Ishikawa (cell line): ENCODE measurements at regions not wholly inside any gene's neighbourhood (a gene's known extent, or its start where the extent isn't known, plus 50 kb on each side); places are given as distances from the start of the nearest gene placed in this dataset.

Experiments used
- CEBPB ChIP-seq: IDR thresholded peaks from 2 replicates; pipeline ENCODE4 v1.6.1; 2012
- CREB1 ChIP-seq: IDR thresholded peaks from 2 replicates; pipeline ENCODE4 v1.6.1; 2012; ENCODE audit warnings: low read depth
- EGR1 ChIP-seq: IDR thresholded peaks from 2 replicates; pipeline ENCODE4 v1.6.1; 2012
- EP300 ChIP-seq: IDR thresholded peaks from 2 replicates; pipeline ENCODE4 v1.6.1; 2012; ENCODE audit warnings: borderline replicate concordance
- FOXM1 ChIP-seq: IDR thresholded peaks from 2 replicates; pipeline ENCODE4 v1.6.1; 2012; ENCODE audit warnings: low read depth, borderline replicate concordance
- MAX ChIP-seq: IDR thresholded peaks from 2 replicates; pipeline ENCODE4 v1.6.1; 2012
- NFIC ChIP-seq: IDR thresholded peaks from 2 replicates; pipeline ENCODE4 v1.6.1; 2012
- RAD21 ChIP-seq: IDR thresholded peaks from 2 replicates; pipeline ENCODE4 v1.6.1; 2012; ENCODE audit warnings: low read depth
- REST ChIP-seq: IDR thresholded peaks from 2 replicates; pipeline ENCODE4 v1.6.1; 2012; ENCODE audit warnings: low read depth, mild to moderate bottlenecking
- TAF1 ChIP-seq: IDR thresholded peaks from 2 replicates; pipeline ENCODE4 v1.6.1; 2012; ENCODE audit warnings: low read depth, mild to moderate bottlenecking
- TCF12 ChIP-seq: IDR thresholded peaks from 2 replicates; pipeline ENCODE4 v1.6.1; 2012; ENCODE audit warnings: low read depth
- TEAD4 ChIP-seq: IDR thresholded peaks from 2 replicates; pipeline ENCODE4 v1.6.1; 2012
- USF1 ChIP-seq: IDR thresholded peaks from 2 replicates; pipeline ENCODE4 v1.6.1; 2012
- YY1 ChIP-seq: IDR thresholded peaks from 2 replicates; pipeline ENCODE4 v1.6.1; 2012; ENCODE audit warnings: low read depth
- ZBTB7A ChIP-seq: IDR thresholded peaks from 2 replicates; pipeline ENCODE4 v1.6.1; 2012; ENCODE audit warnings: low read depth

GRCh38 chr6:115832186-115832585, 228.5 kb downstream of the FRK start:
- no peak for TF ChIP-seq REST
- no peak for TF ChIP-seq USF1
- no peak for TF ChIP-seq EGR1
- TF ChIP-seq TAF1 = no peak
- TF ChIP-seq MAX = no peak
- TF ChIP-seq NFIC = no peak
- TF ChIP-seq TEAD4 = no peak
- no peak for TF ChIP-seq YY1
- no peak for TF ChIP-seq TCF12
- no peak for TF ChIP-seq EP300
- no peak for TF ChIP-seq FOXM1
- TF ChIP-seq CREB1 = no peak
- TF ChIP-seq RAD21 = no peak
- TF ChIP-seq ZBTB7A = no peak
- no peak for TF ChIP-seq CEBPB

- no peak for TF ChIP-seq CREB1
- TF ChIP-seq REST = no peak
- no peak for TF ChIP-seq YY1
- no peak for TF ChIP-seq TCF12
- TF ChIP-seq CEBPB = no peak
- no peak for TF ChIP-seq EP300
- no peak for TF ChIP-seq RAD21
- no peak for TF ChIP-seq MAX
- no peak for TF ChIP-seq FOXM1
- TF ChIP-seq EGR1 = no peak
- TF ChIP-seq USF1 = no peak
- TF ChIP-seq TEAD4 = no peak
- no peak for TF ChIP-seq ZBTB7A
- no peak for TF ChIP-seq TAF1
- TF ChIP-seq NFIC = no peak
These were observed 229.8 kb downstream of the FRK start for GRCh38 chr6:115830895-115831294.

GRCh38 chr6:115821798-115822197, 238.9 kb downstream of the FRK start:
- TF ChIP-seq YY1 = no peak
- no peak for TF ChIP-seq ZBTB7A
- TF ChIP-seq REST = no peak
- TF ChIP-seq RAD21 = no peak
- no peak for TF ChIP-seq EP300
- TF ChIP-seq MAX = no peak
- TF ChIP-seq TAF1 = no peak
- TF ChIP-seq CREB1 = no peak
- no peak for TF ChIP-seq CEBPB
- TF ChIP-seq USF1 = no peak
- no peak for TF ChIP-seq NFIC
- no peak for TF ChIP-seq EGR1
- no peak for TF ChIP-seq TEAD4
- no peak for TF ChIP-seq FOXM1
- no peak for TF ChIP-seq TCF12

GRCh38 chr6:115819506-115819905, 241.2 kb downstream of the FRK start:
- TF ChIP-seq EGR1 (no peak), CREB1 (no peak), MAX (no peak)
